ENCODE measurements at regions not wholly inside any gene's neighbourhood (a gene's known extent, or its start where the extent isn't known, plus 50 kb on each side); places are given as distances from the start of the nearest gene placed in this dataset.
"Not testable (repeated sequence)": the region's sequence is repeated elsewhere in the genome, so short reads cannot be mapped to it uniquely, and the experiment has no call there.

GRCh38 chr5:67639313-67639712 is 442.7 kb upstream of the CD180 start:
- Histone ChIP-seq H3K4me1 (peaks cover 15 to 21% (median 19%) of the 10 kb centered on the region in 10 experiments), H3K36me3 (no peaks in the 10 kb centered on the region), H3K9me3 (replicated peaks in 1 of 11) (peaks cover 4 to 11% (median 7%) of the 10 kb centered on the region in 11 experiments; a peak in 20 of 22 replicates), H3K4me2 (peak overlapping the region; percentile 47 to 68 (median 56)), H3K4me3 (no peak overlapping the region), H4K20me1 (no peaks in the 10 kb centered on the region), H3K9ac (no peak overlapping the region), H3K27me3 (no peaks in the 10 kb centered on the region), H3K27ac (peak overlapping the region in 6 of 11 experiments; percentile 14 to 60 (median 41); a peak in 9 of 22 replicates)
- TF ChIP-seq Cebpa-rat (IDR thresholded peaks at IDR 0.05): no peak

- H4K20me1 ChIP-seq: no peaks in the 10 kb centered on the region
- peaks cover 10 to 18% (median 14%) of the 10 kb centered on the region in 11 experiments; a peak in 21 of 22 replicates for H3K9me3 ChIP-seq (replicated peaks in 1 of 11)
- H3K4me3 ChIP-seq: no peak overlapping the region
- no peak overlapping the region for H3K27ac ChIP-seq
- peaks cover 15 to 21% (median 19%) of the 10 kb centered on the region in 10 experiments for H3K4me1 ChIP-seq
- no peak for TF ChIP-seq Cebpa-rat (IDR thresholded peaks at IDR 0.05)
- no peaks in the 10 kb centered on the region for H3K36me3 ChIP-seq
- H3K9ac ChIP-seq: no peak overlapping the region
- no peak overlapping the region for H3K4me2 ChIP-seq
- no peaks in the 10 kb centered on the region for H3K27me3 ChIP-seq
These were observed 440.4 kb upstream of the CD180 start for GRCh38 chr5:67636850-67637524.

- H3K4me1 ChIP-seq: peaks cover 15 to 21% (median 19%) of the 10 kb centered on the region in 10 experiments
- no peak overlapping the region for H3K4me2 ChIP-seq
- no peaks in the 10 kb centered on the region for H4K20me1 ChIP-seq
- H3K27ac ChIP-seq: no peak overlapping the region
- H3K4me3 ChIP-seq: no peak overlapping the region
- H3K27me3 ChIP-seq: no peaks in the 10 kb centered on the region
- H3K9me3 ChIP-seq (replicated peaks in 1 of 11): peaks cover 10 to 18% (median 14%) of the 10 kb centered on the region in 11 experiments; a peak in 21 of 22 replicates
- H3K36me3 ChIP-seq: no peaks in the 10 kb centered on the region
- no peak for TF ChIP-seq Cebpa-rat (IDR thresholded peaks at IDR 0.05)
- H3K9ac ChIP-seq: no peak overlapping the region
These were observed 439.5 kb upstream of the CD180 start for GRCh38 chr5:67636091-67636490.

GRCh38 chr5:67627079-67627478 is 430.5 kb upstream of the CD180 start:
- not testable (repeated sequence) for H3K27me3 ChIP-seq; H3K27ac ChIP-seq; H3K4me3 ChIP-seq; H3K4me1 ChIP-seq; H3K4me2 ChIP-seq; H3K36me3 ChIP-seq; H3K9ac ChIP-seq; H3K9me3 ChIP-seq (replicated peaks in 1 of 11); H4K20me1 ChIP-seq

GRCh38 chr5:67623078-67623477 is 426.5 kb upstream of the CD180 start:
- Histone ChIP-seq H3K9ac (no peak overlapping the region), H3K4me3 (no peak overlapping the region), H3K9me3 (replicated peaks in 1 of 11) (no peaks in the 10 kb centered on the region; a peak in 1 of 22 replicates), H4K20me1 (no peaks in the 10 kb centered on the region), H3K27ac (no peak overlapping the region), H3K4me1 (peaks cover 0 to 16% (median 0%) of the 10 kb centered on the region in 10 experiments; a peak in 6 of 20 replicates), H3K27me3 (no peaks in the 10 kb centered on the region), H3K36me3 (no peaks in the 10 kb centered on the region), H3K4me2 (no peak overlapping the region)
- no peak for TF ChIP-seq Cebpa-rat (IDR thresholded peaks at IDR 0.05)

GRCh38 chr5:67620424-67621397 is 424.1 kb upstream of the CD180 start:
- H3K9ac ChIP-seq: no peak overlapping the region
- no peaks in the 10 kb centered on the region for H3K9me3 ChIP-seq (replicated peaks in 1 of 11)
- no peak for TF ChIP-seq Cebpa-rat (IDR thresholded peaks at IDR 0.05)
- peak overlapping the region in 3 of 11 experiments; percentile 30 to 52 (median 50); a peak in 6 of 22 replicates for H3K4me2 ChIP-seq
- H3K27me3 ChIP-seq: no peaks in the 10 kb centered on the region
- H3K36me3 ChIP-seq: no peaks in the 10 kb centered on the region
- H3K4me1 ChIP-seq: peaks cover 0 to 16% (median 0%) of the 10 kb centered on the region in 10 experiments; a peak in 6 of 20 replicates
- no peaks in the 10 kb centered on the region for H4K20me1 ChIP-seq
- no peak overlapping the region for H3K27ac ChIP-seq
- no peak overlapping the region for H3K4me3 ChIP-seq

- Histone ChIP-seq H3K9me3 (replicated peaks in 1 of 11) (no peaks in the 10 kb centered on the region), H3K36me3 (no peaks in the 10 kb centered on the region), H3K4me1 (peaks cover 0 to 16% (median 0%) of the 10 kb centered on the region in 10 experiments; a peak in 6 of 20 replicates), H3K27ac (no peak overlapping the region), H3K4me3 (no peak overlapping the region), H3K9ac (no peak overlapping the region), H3K27me3 (no peaks in the 10 kb centered on the region), H4K20me1 (no peaks in the 10 kb centered on the region), H3K4me2 (no peak overlapping the region)
- no peak for TF ChIP-seq Cebpa-rat (IDR thresholded peaks at IDR 0.05)
These were observed 423.0 kb upstream of the CD180 start for GRCh38 chr5:67619636-67620035.

- H3K27ac ChIP-seq: no peak overlapping the region
- no peak overlapping the region for H3K9ac ChIP-seq
- H3K27me3 ChIP-seq: no peaks in the 10 kb centered on the region
- H3K9me3 ChIP-seq (replicated peaks in 1 of 11): no peaks in the 10 kb centered on the region
- no peaks in the 10 kb centered on the region for H3K36me3 ChIP-seq
- peaks cover 0 to 16% (median 0%) of the 10 kb centered on the region in 10 experiments; a peak in 6 of 20 replicates for H3K4me1 ChIP-seq
- TF ChIP-seq Cebpa-rat (IDR thresholded peaks at IDR 0.05): no peak
- H4K20me1 ChIP-seq: no peaks in the 10 kb centered on the region
- H3K4me3 ChIP-seq: no peak overlapping the region
- no peak overlapping the region for H3K4me2 ChIP-seq
These were observed 422.6 kb upstream of the CD180 start for GRCh38 chr5:67619235-67619634.

GRCh38 chr5:67617051-67617450 is 420.5 kb upstream of the CD180 start:
- Histone ChIP-seq H4K20me1 (no peaks in the 10 kb centered on the region), H3K9ac (no peak overlapping the region), H3K4me3 (no peak overlapping the region), H3K4me2 (no peak overlapping the region), H3K9me3 (replicated peaks in 1 of 11) (no peaks in the 10 kb centered on the region), H3K27ac (no peak overlapping the region), H3K4me1 (peaks cover 0 to 16% (median 0%) of the 10 kb centered on the region in 10 experiments; a peak in 6 of 20 replicates), H3K27me3 (no peaks in the 10 kb centered on the region), H3K36me3 (no peaks in the 10 kb centered on the region)
- TF ChIP-seq Cebpa-rat (IDR thresholded peaks at IDR 0.05): no peak

Data from BLaER1 treated with 17β-estradiol and CSF1 and Interleukin-3, amounts not matched to agents 10 nM and 100 nM (cell line).